Uterus (tissue), 2 donors: ENCODE measurements at regions not wholly inside any gene's neighbourhood (a gene's known extent, or its start where the extent isn't known, plus 50 kb on each side); places are given as distances from the start of the nearest gene placed in this dataset.

ENCODE experiments used
- CTCF ChIP-seq, 4 experiments: fragments of 200-600 bp in 2 of 4; fragments of 450-650 bp in 2 of 4; sonication (generic) in 2 of 4; IDR thresholded peaks; one replicate each; pipeline ENCODE4 v1.5.1; 2016 to 2019; ENCODE audit warnings: antibody characterized with exemption in 4 of 4, mild to moderate bottlenecking in 2 of 4, moderate library complexity in 1 of 4
- POLR2A ChIP-seq, 2 donors: fragments of 450-650 bp; IDR thresholded peaks; one replicate each; pipeline ENCODE4 v1.6.1; 2016; ENCODE audit warnings: antibody characterized with exemption in 2 of 2, mild to moderate bottlenecking in 1 of 2, moderate library complexity in 1 of 2

- TF ChIP-seq CTCF (IDR thresholded peaks at IDR 0.05) (no peak), POLR2A (IDR thresholded peaks at IDR 0.05) (no peak)
These were observed 443.4 kb upstream of the CDH19 start for GRCh38 chr18:67047334-67047733.
